Subcutaneous abdominal adipose tissue (tissue), 5 donors: ENCODE measurements at regions not wholly inside any gene's neighbourhood (a gene's known extent, or its start where the extent isn't known, plus 50 kb on each side); places are given as distances from the start of the nearest gene placed in this dataset.

Source experiments
- H3K27ac ChIP-seq: one replicate; pipeline ENCODE4 v1.7.0; 2013; ENCODE audit warnings: low read depth, mild to moderate bottlenecking, inconsistent platforms, low read length, moderate library complexity
- H3K27me3 ChIP-seq, 5 donors: one replicate each; pipeline ENCODE4 v1.7.0; 2013; ENCODE audit warnings: low read length in 5 of 5, inconsistent platforms in 1 of 5; ENCODE audit not compliant: control insufficient read depth in 5 of 5, insufficient read depth in 4 of 5
- H3K36me3 ChIP-seq, 5 donors: one replicate each; pipeline ENCODE4 v1.7.0; 2013; ENCODE audit warnings: low read length in 5 of 5; ENCODE audit not compliant: control insufficient read depth in 5 of 5, insufficient read depth in 5 of 5
- H3K4me1 ChIP-seq, 5 donors: one replicate each; pipeline ENCODE4 v1.7.0; 2013; ENCODE audit warnings: low read length in 5 of 5, mild to moderate bottlenecking in 3 of 5, moderate library complexity in 1 of 5; ENCODE audit not compliant: control insufficient read depth in 5 of 5, insufficient read depth in 5 of 5
- H3K4me3 ChIP-seq, 5 donors: one replicate each; pipeline ENCODE4 v1.7.0; 2013; ENCODE audit warnings: low read length in 5 of 5, low read depth in 1 of 5
- H3K9ac ChIP-seq, 5 donors: one replicate each; pipeline ENCODE4 v1.7.0; 2013; ENCODE audit warnings: low read length in 5 of 5, mild to moderate bottlenecking in 4 of 5, moderate library complexity in 3 of 5
- H3K9me3 ChIP-seq, 5 donors: one replicate each; pipeline ENCODE4 v1.7.0; 2013; ENCODE audit warnings: low read length in 5 of 5; ENCODE audit not compliant: control insufficient read depth in 5 of 5
- donor health status: healthy.
- donor health status: healthy.
- donor health status: healthy.
- donor health status: healthy.
- donor health status: healthy.

DNA sequence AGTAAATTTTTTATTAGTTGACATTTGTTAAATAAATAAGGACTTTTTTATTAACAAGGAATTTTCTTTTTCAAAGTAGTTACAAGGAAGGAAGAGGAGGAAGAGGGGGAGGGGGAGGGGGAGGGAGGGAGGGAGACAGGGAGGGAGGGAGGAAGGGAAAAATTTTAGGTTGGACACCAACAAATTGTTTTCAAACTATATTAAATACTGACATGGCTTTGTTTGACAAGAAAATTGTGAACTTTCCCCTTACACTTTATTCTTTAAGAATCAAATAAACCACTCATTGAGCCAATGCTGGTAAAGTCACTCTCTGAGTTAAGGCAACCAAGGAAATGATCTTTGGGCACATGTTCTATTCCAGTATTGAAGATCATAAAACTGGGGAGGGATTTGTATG is 115.7 kb upstream of the PPP2R3A start:
- Histone ChIP-seq H3K27me3 (no peaks in the 10 kb centered on the region), H3K4me3 (no peak overlapping the region), H3K36me3 (no peaks in the 10 kb centered on the region), H3K9me3 (no peaks in the 10 kb centered on the region), H3K27ac (no peak overlapping the region), H3K9ac (no peak overlapping the region), H3K4me1 (no peaks in the 10 kb centered on the region)

DNA sequence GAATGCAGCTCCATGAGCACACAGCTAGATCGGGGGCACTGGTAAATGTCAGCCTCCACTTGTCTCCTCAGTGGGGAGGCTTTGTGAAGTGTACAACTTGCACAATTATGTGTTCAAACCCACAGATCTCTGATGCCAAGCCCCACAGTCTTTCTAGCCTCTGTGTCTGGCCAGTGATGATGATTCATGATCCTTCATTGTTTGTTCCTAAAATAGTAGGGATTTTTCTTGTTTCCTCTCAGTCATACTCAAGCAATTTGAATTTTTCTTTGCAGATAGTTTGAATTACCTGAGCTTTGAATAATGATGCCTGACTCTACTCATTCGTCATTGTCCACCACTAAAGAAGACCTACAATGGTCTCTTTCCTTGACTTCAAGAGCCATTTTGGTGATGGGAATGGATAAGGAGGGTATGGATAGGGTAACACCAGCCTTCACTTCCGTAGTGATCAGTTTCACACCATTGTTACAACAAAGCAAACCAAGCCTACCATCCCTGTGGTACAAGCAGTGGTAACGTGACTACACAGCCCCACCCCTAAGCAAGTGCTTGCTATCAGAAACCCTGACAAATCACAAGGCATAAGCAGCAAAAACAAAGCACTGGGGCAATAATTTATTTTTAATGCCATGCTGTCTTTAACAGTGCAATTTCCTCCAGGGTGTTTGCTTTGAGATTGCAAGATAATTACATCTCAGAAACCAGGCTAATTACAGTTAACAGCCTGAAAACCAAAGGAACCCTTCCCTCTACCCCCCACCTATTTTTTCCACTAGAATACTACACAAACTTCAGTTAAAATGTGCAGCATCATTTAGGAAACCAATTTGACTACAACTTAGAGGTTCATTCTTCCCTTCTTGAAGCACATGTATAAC is 114.1 kb upstream of the PPP2R3A start:
- H3K27ac ChIP-seq = no peak overlapping the region
- no peaks in the 10 kb centered on the region for H3K4me1 ChIP-seq
- no peak overlapping the region for H3K9ac ChIP-seq
- no peak overlapping the region for H3K4me3 ChIP-seq
- no peaks in the 10 kb centered on the region for H3K36me3 ChIP-seq
- no peaks in the 10 kb centered on the region for H3K9me3 ChIP-seq
- H3K27me3 ChIP-seq = no peaks in the 10 kb centered on the region

DNA sequence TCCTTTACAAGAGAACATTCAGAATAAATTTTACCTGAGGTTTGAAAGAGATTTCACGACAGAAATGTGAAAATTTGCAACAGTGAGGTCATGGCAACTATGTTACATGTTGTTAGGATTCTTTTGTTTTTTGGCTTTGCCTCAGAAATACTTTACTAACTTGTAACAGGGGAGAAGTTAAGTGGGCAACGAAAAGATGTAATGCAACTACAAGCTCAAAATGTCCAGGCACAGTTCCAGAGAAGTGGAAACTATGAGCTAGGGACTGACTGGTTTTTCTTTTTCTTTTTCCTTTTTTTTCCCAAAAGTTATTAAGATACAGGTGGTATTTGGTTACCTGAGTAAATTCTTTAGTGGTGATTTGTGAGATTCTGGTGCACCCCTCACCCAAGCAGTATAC is 111.5 kb upstream of the PPP2R3A start:
- H3K9me3 ChIP-seq = no peaks in the 10 kb centered on the region
- H3K9ac ChIP-seq = no peak overlapping the region
- no peaks in the 10 kb centered on the region for H3K4me1 ChIP-seq
- H3K4me3 ChIP-seq = no peak overlapping the region
- no peaks in the 10 kb centered on the region for H3K36me3 ChIP-seq
- no peak overlapping the region for H3K27ac ChIP-seq
- H3K27me3 ChIP-seq = no peaks in the 10 kb centered on the region

DNA sequence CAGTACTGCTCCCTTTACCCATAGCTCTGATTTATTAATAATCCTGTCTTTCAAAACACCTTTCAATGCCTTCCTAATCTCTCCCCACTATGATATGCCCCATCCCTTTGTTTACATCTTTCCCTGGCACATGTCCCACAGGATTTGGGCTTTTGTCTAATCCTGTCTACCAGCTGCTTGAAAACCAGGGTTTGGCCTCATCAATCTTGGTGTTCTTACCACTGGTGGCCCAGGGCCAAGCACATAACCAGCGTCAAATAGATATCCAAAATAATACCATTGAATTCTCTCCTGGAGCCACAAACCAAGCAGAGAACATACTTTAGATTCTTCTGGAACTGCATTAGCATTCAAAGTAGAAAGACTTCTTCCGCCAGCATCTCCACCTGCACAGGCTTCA is 104.8 kb upstream of the PPP2R3A start:
- no peak overlapping the region for H3K9ac ChIP-seq
- H3K9me3 ChIP-seq = no peaks in the 10 kb centered on the region
- no peak overlapping the region for H3K27ac ChIP-seq
- H3K27me3 ChIP-seq = peaks cover 0 to 2% (median 0%) of the 10 kb centered on the region in 5 donors
- H3K4me3 ChIP-seq = no peak overlapping the region
- no peaks in the 10 kb centered on the region for H3K36me3 ChIP-seq
- H3K4me1 ChIP-seq = no peaks in the 10 kb centered on the region

DNA sequence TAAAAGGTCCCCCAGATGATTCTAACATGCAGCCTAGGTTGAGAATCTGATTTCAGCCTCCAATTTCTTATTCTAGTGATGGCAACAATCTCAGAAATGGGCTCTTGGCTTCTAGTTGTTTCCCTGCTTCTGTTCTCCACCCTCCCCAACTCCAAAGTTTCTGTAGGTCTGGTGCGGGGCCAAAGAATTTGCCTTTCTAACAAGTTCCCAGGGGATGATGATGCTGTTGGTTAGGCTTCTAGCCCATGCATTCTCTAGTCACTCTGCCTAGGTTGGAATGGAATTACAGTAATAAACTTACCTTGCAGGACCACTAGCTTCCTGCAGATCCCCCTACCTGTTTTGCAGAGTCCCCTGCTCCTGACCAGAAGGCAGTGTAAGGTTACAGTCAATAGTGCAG is 103.2 kb upstream of the PPP2R3A start:
- Histone ChIP-seq H3K27me3 (peaks cover 0 to 2% (median 0%) of the 10 kb centered on the region in 5 donors), H3K9me3 (peaks cover 0 to 4% (median 0%) of the 10 kb centered on the region in 5 donors), H3K4me1 (no peaks in the 10 kb centered on the region), H3K27ac (no peak overlapping the region), H3K9ac (no peak overlapping the region), H3K36me3 (no peaks in the 10 kb centered on the region), H3K4me3 (no peak overlapping the region)

DNA sequence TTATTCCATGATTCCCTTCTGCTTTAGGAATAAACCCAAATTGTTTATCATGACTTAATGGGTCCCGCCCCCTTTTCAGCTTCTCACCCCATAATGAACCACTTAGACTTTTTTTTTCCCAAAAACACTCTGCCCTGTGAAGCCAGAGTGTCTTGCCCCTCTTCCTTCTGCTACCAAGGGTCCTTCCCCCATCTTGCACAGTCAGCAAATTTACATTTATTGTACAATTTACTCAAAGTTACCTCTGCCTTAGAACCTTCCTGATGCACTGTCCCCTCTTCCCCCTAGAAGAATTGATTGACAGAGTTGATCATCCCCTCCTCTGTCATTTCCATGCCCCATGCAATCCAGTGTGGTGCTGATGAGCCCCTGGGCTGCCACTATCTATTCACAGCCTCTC is 101.5 kb upstream of the PPP2R3A start:
- Histone ChIP-seq H3K9ac (no peak overlapping the region), H3K9me3 (peaks cover 0 to 6% (median 0%) of the 10 kb centered on the region in 5 donors), H3K4me3 (no peak overlapping the region), H3K27ac (no peak overlapping the region), H3K4me1 (no peaks in the 10 kb centered on the region), H3K27me3 (peaks cover 0 to 2% (median 0%) of the 10 kb centered on the region in 5 donors), H3K36me3 (no peaks in the 10 kb centered on the region)

DNA sequence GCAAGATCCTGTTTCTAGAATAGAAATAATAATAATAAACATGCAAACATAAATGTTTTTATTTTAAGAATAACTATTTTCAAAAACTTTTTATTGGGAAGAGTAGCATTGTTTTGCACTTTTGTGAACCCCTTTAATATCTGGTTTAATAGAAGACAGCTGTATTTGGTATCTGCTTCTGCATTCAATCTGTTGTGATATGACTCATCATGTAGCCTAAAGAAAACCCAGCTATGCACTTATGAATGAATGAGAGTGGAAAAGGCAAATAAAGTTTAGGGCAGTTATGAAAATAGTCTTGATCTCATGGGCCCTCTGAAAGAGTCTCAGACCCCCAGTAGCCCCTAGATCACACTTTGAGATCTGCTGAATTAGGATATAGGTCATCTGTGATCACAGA is 100.4 kb upstream of the PPP2R3A start:
- no peak overlapping the region for H3K4me3 ChIP-seq
- H3K36me3 ChIP-seq = no peaks in the 10 kb centered on the region
- no peaks in the 10 kb centered on the region for H3K4me1 ChIP-seq
- H3K27ac ChIP-seq = no peak overlapping the region
- peaks cover 0 to 6% (median 0%) of the 10 kb centered on the region in 5 donors for H3K9me3 ChIP-seq
- no peak overlapping the region for H3K9ac ChIP-seq
- peaks cover 0 to 2% (median 0%) of the 10 kb centered on the region in 5 donors for H3K27me3 ChIP-seq

DNA sequence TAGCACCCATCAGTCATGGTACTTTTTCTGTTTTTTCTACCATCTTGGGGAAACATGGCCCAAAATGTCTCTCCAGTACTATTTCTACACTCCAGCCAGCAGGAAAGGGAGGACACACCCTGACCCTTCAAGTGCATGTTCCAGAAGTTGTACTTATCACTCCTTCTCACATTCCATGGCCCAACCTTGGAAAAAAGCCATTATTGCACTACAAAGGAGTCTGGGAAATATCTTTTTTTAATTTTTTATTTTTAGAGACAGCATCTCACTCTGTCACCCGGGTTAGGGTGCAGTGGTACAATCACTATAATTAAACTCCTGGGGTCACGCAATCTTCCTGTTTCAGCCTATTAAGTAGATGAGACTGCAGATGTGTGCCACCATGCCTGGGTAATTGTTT is 100.0 kb upstream of the PPP2R3A start:
- H3K27ac ChIP-seq = no peak overlapping the region
- no peaks in the 10 kb centered on the region for H3K36me3 ChIP-seq
- no peak overlapping the region for H3K4me3 ChIP-seq
- peaks cover 0 to 2% (median 0%) of the 10 kb centered on the region in 5 donors for H3K27me3 ChIP-seq
- no peaks in the 10 kb centered on the region for H3K4me1 ChIP-seq
- no peak overlapping the region for H3K9ac ChIP-seq
- peaks cover 0 to 6% (median 0%) of the 10 kb centered on the region in 5 donors for H3K9me3 ChIP-seq

DNA sequence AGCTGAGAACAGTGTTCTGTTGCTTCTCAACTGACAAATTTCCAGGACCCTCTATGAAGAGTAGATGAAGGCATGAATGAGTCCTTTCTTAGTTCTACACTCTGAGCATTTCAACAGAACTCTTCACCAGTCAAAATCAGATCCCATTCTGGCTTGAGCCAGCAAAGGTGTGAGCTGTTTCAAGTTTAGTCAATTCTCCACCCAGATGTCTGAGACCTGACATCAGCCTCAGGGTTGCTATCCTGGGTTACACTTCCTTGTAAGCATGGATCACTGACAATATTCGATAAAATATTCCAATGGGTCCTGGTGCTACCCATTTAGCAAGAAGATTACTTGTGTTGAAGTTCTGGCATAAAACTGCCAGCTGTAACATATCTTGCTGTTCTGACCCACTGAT is 97.6 kb upstream of the PPP2R3A start:
- Histone ChIP-seq H3K4me1 (no peaks in the 10 kb centered on the region), H3K9me3 (peaks cover 0 to 6% (median 3%) of the 10 kb centered on the region in 5 donors), H3K36me3 (no peaks in the 10 kb centered on the region), H3K27me3 (no peaks in the 10 kb centered on the region), H3K9ac (no peak overlapping the region), H3K27ac (no peak overlapping the region), H3K4me3 (no peak overlapping the region)

DNA sequence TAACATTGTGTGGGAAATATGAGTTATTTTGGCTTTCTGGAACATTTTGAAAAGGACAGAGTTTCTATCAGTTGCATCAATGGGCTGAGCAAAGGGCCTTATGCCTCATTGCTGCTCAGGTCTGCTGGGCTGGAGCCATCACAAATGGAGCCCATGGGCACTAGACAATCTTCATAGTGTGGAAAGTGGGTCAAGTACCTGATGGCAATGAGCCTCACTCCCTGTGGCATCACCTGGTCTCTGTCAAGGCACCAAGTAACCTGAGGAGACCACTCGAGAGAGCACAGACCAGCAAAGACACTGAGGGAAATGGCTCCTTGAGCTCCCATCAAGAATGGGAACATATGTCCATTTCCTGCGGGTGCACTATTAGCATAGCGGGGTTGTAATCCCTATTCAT is 96.7 kb upstream of the PPP2R3A start:
- no peak overlapping the region for H3K9ac ChIP-seq

More for the DNA sequence above, 96.7 kb upstream of the PPP2R3A start:
- Histone ChIP-seq H3K4me3 (no peak overlapping the region), H3K4me1 (no peaks in the 10 kb centered on the region), H3K9me3 (peaks cover 0 to 8% (median 4%) of the 10 kb centered on the region in 5 donors), H3K27ac (no peak overlapping the region), H3K27me3 (no peaks in the 10 kb centered on the region), H3K36me3 (no peaks in the 10 kb centered on the region)
